ENCODE measurements at regions not wholly inside any gene's neighbourhood (a gene's known extent, or its start where the extent isn't known, plus 50 kb on each side); places are given as distances from the start of the nearest gene placed in this dataset.
"Not testable (repeated sequence)": the region's sequence is repeated elsewhere in the genome, so short reads cannot be mapped to it uniquely, and the experiment has no call there.

- no peak for DNase-seq
These were observed 73.3 kb upstream of the ALCAM start for GRCh38 chr3:105293441-105293840.

GRCh38 chr3:105296182-105296822 is 70.4 kb upstream of the ALCAM start:
- not testable (repeated sequence) for DNase-seq

GRCh38 chr3:105304487-105304886 is 62.2 kb upstream of the ALCAM start:
- no peak for DNase-seq

- DNase-seq, result no peak
These were observed 51.6 kb upstream of the ALCAM start for GRCh38 chr3:105315144-105315543.

DNA sequence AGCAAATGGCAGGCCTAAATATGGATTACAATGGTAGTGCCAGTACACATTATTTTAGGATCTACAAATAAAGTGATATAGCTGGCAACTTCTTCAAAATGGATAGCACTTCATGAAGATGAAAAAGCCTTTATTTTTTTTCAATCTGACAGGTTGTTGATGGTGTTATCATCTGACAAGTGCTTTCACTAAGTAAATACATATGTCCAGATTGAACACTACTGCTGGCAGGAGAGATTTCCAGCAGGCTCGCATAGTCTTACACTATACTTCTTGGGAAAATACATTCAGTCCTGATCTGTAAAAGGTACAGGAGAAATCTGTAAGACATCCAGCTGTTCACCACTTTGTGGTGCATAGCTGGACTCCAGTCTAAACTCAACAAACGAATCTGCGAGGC is 50.9 kb upstream of the ALCAM start:
- DNase-seq, result no peak

DNA sequence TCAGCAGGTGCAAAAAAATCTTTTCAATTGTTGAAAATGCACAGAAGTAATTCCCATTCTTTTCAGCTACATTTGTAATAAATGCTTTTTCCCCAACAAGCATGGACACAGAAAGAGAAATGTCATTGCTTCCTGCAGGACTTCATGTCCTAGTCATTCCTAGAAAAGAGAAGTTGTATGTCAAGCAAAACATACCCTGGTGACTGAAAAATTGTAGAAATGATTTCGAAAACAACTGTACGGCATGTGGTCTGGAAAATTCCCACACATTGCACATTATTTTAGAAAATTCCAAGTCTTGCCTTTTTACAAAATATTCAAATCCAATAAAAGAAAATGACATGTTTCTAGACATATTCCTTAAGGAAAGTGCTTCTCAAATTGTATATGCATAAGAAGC is 50.4 kb upstream of the ALCAM start:
- no peak for DNase-seq
